ENCODE measurements at regions not wholly inside any gene's neighbourhood (a gene's known extent, or its start where the extent isn't known, plus 50 kb on each side); places are given as distances from the start of the nearest gene placed in this dataset.

DNA sequence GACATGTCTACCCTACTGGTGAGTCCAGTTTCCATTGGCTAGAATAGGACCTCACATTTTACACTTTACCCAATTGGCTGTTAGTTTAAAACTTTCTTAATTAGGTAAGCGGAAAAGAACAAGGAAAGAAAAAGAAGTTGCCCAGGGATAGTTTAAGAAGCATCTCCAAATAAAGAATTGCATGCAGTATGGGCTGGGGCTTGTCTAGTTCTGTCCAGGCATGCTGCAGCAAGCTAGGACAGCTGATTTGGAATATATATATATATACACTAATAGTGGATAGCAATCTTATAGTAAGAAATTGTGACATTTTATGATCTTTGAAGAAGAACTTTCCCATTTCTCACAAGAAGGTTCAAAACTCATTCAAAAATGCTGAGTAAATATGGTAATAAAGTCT, 90.0 kb upstream of the ERBB4 start:
- BruUV-seq (replicated peaks) = no TSS peak
- CTCF ChIA-PET = no interaction called here
- TF ChIP-seq CTCF (IDR thresholded peaks at IDR 0.05; ENCODE audit: unreplicated experiment) = no peak
- no peaks in the 10 kb centered on the region for H3K36me3 Mint-ChIP-seq (ENCODE audit: insufficient read depth, unreplicated experiment)
- intact Hi-C loops (cut with micrococcal nuclease; ENCODE audit: unreplicated experiment) = no loop called here
- H3K4me1 Mint-ChIP-seq (ENCODE audit: low read depth, unreplicated experiment) = no peaks in the 10 kb centered on the region
- no peaks in the 10 kb centered on the region for H3K9me3 Mint-ChIP-seq (ENCODE audit: low read depth, unreplicated experiment)
- no peaks in the 10 kb centered on the region for H3K27me3 Mint-ChIP-seq (ENCODE audit: unreplicated experiment)
- DNase-seq = no peak
- H3K27ac Mint-ChIP-seq (ENCODE audit: unreplicated experiment) = no peak overlapping the region
- no peak overlapping the region for H3K4me3 Mint-ChIP-seq (ENCODE audit: low read depth, unreplicated experiment)

GRCh38 chr2:212626371-212626918, 87.8 kb upstream of the ERBB4 start:
- BruUV-seq (replicated peaks) = no TSS peak
- no peaks in the 10 kb centered on the region for H3K36me3 Mint-ChIP-seq (ENCODE audit: insufficient read depth, unreplicated experiment)
- intact Hi-C loops (cut with micrococcal nuclease; ENCODE audit: unreplicated experiment) = no loop called here
- no peak overlapping the region for H3K27ac Mint-ChIP-seq (ENCODE audit: unreplicated experiment)
- no peak for TF ChIP-seq CTCF (IDR thresholded peaks at IDR 0.05; ENCODE audit: unreplicated experiment)
- DNase-seq = no peak
- no peaks in the 10 kb centered on the region for H3K4me1 Mint-ChIP-seq (ENCODE audit: low read depth, unreplicated experiment)
- no peak overlapping the region for H3K4me3 Mint-ChIP-seq (ENCODE audit: low read depth, unreplicated experiment)
- CTCF ChIA-PET = no interaction called here
- no peaks in the 10 kb centered on the region for H3K9me3 Mint-ChIP-seq (ENCODE audit: low read depth, unreplicated experiment)
- no peaks in the 10 kb centered on the region for H3K27me3 Mint-ChIP-seq (ENCODE audit: unreplicated experiment)

DNA sequence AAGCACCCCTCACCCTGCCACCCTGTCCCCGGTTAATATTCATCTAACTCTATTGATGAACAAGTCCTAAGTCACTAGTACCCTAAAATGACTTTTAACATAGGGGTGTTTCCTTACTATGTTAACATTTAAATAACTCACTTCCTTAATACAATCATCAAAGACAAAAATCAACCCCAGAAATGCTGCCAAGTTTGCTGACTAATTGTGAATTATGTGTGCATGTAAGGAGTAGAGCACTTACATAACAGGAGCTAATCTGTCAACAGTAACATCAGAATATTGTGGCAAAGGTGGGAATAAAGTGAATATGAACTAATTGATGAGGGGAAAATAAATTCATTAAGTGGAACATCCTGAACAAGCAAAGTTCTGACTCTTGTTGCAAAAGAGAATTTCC, 81.4 kb upstream of the ERBB4 start:
- no peaks in the 10 kb centered on the region for H3K27me3 Mint-ChIP-seq (ENCODE audit: unreplicated experiment)
- intact Hi-C loops (cut with micrococcal nuclease; ENCODE audit: unreplicated experiment) = no loop called here
- DNase-seq = no peak
- no peak for TF ChIP-seq CTCF (IDR thresholded peaks at IDR 0.05; ENCODE audit: unreplicated experiment)
- H3K27ac Mint-ChIP-seq (ENCODE audit: unreplicated experiment) = no peak overlapping the region
- no peaks in the 10 kb centered on the region for H3K4me1 Mint-ChIP-seq (ENCODE audit: low read depth, unreplicated experiment)
- BruUV-seq (replicated peaks) = no TSS peak
- CTCF ChIA-PET = no interaction called here
- H3K9me3 Mint-ChIP-seq (ENCODE audit: low read depth, unreplicated experiment) = no peaks in the 10 kb centered on the region
- no peaks in the 10 kb centered on the region for H3K36me3 Mint-ChIP-seq (ENCODE audit: insufficient read depth, unreplicated experiment)
- H3K4me3 Mint-ChIP-seq (ENCODE audit: low read depth, unreplicated experiment) = no peak overlapping the region

DNA sequence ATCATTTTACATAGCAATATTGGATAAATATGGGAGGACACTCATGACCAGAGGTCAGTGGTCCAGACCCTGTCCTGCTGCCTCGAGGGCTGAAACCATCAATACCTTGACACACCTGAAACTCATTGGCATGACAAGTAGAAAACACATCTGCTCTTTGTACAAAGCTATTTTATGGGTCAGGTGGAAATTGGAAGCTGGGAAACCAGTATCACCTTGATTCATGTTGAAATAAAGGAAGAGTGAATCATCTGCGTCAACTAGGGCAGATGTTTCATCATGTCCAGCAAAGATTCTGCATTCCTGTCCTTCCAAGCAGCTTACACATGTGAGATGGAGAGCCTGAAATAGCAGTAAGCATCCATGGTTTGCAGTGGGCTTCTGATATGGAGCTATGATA, 80.0 kb upstream of the ERBB4 start:
- intact Hi-C loops (cut with micrococcal nuclease; ENCODE audit: unreplicated experiment) = no loop called here
- CTCF ChIA-PET = no interaction called here
- H3K4me3 Mint-ChIP-seq (ENCODE audit: low read depth, unreplicated experiment) = no peak overlapping the region
- DNase-seq = no peak
- BruUV-seq (replicated peaks) = no TSS peak
- no peaks in the 10 kb centered on the region for H3K4me1 Mint-ChIP-seq (ENCODE audit: low read depth, unreplicated experiment)
- no peaks in the 10 kb centered on the region for H3K27me3 Mint-ChIP-seq (ENCODE audit: unreplicated experiment)
- no peaks in the 10 kb centered on the region for H3K9me3 Mint-ChIP-seq (ENCODE audit: low read depth, unreplicated experiment)
- no peak overlapping the region for H3K27ac Mint-ChIP-seq (ENCODE audit: unreplicated experiment)
- H3K36me3 Mint-ChIP-seq (ENCODE audit: insufficient read depth, unreplicated experiment) = no peaks in the 10 kb centered on the region
- no peak for TF ChIP-seq CTCF (IDR thresholded peaks at IDR 0.05; ENCODE audit: unreplicated experiment)

All from Calu3 (cell line).